SU-DHL-6 (cell line): ENCODE measurements at regions not wholly inside any gene's neighbourhood (a gene's known extent, or its start where the extent isn't known, plus 50 kb on each side); places are given as distances from the start of the nearest gene placed in this dataset.

Experiments used
- H2AFZ ChIP-seq: fragments of 200-600 bp; sonication (generic); 2 replicates; pipeline ENCODE4 v1.6.1; 2014; ENCODE audit warnings: low read depth, mild to moderate bottlenecking, moderate library complexity, mixed read lengths, antibody characterized with exemption, low read length; ENCODE audit not compliant: severe bottlenecking
- H3F3A ChIP-seq: fragments of 200-600 bp; shearing (Covaris generic); 2 replicates; pipeline ENCODE4 v1.6.0; 2016; ENCODE audit warnings: antibody characterized with exemption, mild to moderate bottlenecking; ENCODE audit not compliant: insufficient read depth
- H3K27ac ChIP-seq: fragments of 200-600 bp; sonication (generic); 2 replicates; pipeline ENCODE4 v1.5.1; 2016; ENCODE audit warnings: low read depth, mild to moderate bottlenecking, low read length, moderate library complexity, mixed read lengths
- H3K27me3 ChIP-seq: fragments of 200-600 bp; sonication (generic), shearing (Covaris generic); 2 replicates; pipeline ENCODE4 v1.6.0; 2014; ENCODE audit warnings: mild to moderate bottlenecking, low read length
- H3K36me3 ChIP-seq: fragments of 200-600 bp; sonication (generic); 2 replicates; pipeline ENCODE4 v1.6.1; 2014; ENCODE audit warnings: mild to moderate bottlenecking, low read length, mixed read lengths
- H3K4me2 ChIP-seq: fragments of 300-600, 200-600 bp; shearing (Covaris generic), sonication (generic); 2 replicates; pipeline ENCODE4 v1.6.0; 2014; ENCODE audit warnings: low read length, low read depth, mild to moderate bottlenecking; ENCODE audit not compliant: poor library complexity, severe bottlenecking
- H3K4me3 ChIP-seq: fragments of 200-600 bp; sonication (generic); 2 replicates; pipeline ENCODE4 v1.5.1; 2014; ENCODE audit warnings: antibody characterized with exemption, low read length, mild to moderate bottlenecking, mixed read lengths; ENCODE audit not compliant: insufficient read depth, poor library complexity, severe bottlenecking
- H3K79me2 ChIP-seq: fragments of 200-600 bp; sonication (generic); 2 replicates; pipeline ENCODE4 v1.6.1; 2014; ENCODE audit warnings: mild to moderate bottlenecking, low read length, moderate library complexity; ENCODE audit not compliant: insufficient read depth
- H3K9ac ChIP-seq: fragments of 200-600 bp; sonication (generic); 2 replicates; pipeline ENCODE4 v1.7.0; 2014; ENCODE audit warnings: mild to moderate bottlenecking, low read length
- H3K9me2 ChIP-seq: fragments of 200-600 bp; sonication (generic); replicated peaks from 2 replicates; pipeline ENCODE4 v1.6.1; 2014; ENCODE audit warnings: low read length; ENCODE audit not compliant: insufficient read depth
- H3K9me3 ChIP-seq: fragments of 200-600 bp; sonication (generic); 2 replicates; pipeline ENCODE4 v1.6.1; 2014; ENCODE audit warnings: low read length, mixed read lengths; ENCODE audit not compliant: insufficient read depth
- H4K20me1 ChIP-seq: fragments of 200-600 bp; sonication (generic); 2 replicates; pipeline ENCODE4 v1.6.1; 2014; ENCODE audit warnings: low read depth, mild to moderate bottlenecking, antibody characterized with exemption, low read length, moderate library complexity, mixed read lengths
- EZH2phosphoT487 ChIP-seq: fragments of 200-600 bp; sonication (generic), shearing (Covaris generic); conservative IDR thresholded peaks from 2 replicates; pipeline ENCODE4 v1.6.1; 2018; ENCODE audit warnings: mild to moderate bottlenecking, antibody characterized with exemption, low read length, moderate library complexity, mixed read lengths
- TF ChIP-seq, protein P1 (sequence below): fragments of 200-600 bp; sonication (generic); IDR thresholded peaks from one replicate; pipeline ENCODE4 v1.5.1; 2017; ENCODE audit warnings: antibody characterized with exemption, mild to moderate bottlenecking, low read length, moderate library complexity; ENCODE audit not compliant: insufficient read depth, poor library complexity, severe bottlenecking

DNA sequence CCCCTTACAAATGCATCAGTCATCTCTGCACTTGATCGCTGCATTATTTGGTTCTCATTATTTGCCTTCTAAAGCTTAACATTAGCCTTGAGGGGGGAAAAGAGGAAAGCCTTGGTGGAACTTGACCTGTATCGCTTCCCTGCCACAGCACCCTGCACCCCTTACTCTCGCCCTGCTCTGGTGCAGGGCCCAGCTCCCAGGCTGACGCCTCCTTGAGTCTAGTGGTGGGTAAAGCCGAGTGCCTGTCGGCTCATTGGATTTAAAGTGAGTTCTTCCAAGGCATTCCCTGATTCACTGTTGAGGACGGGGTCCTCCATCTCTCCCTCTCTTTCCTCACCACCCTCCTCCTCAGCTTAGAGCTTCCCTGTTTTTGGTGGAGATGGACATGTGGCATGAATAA is 145.0 kb upstream of the GYPC start:
- Histone ChIP-seq H3F3A (no peaks in the 10 kb centered on the region), H3K9me3 (no peaks in the 10 kb centered on the region), H3K27me3 (no peaks in the 10 kb centered on the region), H3K27ac (no peak overlapping the region), H3K9ac (no peak overlapping the region), H4K20me1 (no peaks in the 10 kb centered on the region), H3K4me2 (no peak overlapping the region), H3K4me3 (no peak overlapping the region), H3K79me2 (no peaks in the 10 kb centered on the region), H2AFZ (no peak overlapping the region), H3K9me2 (no peaks in the 10 kb centered on the region), H3K36me3 (no peaks in the 10 kb centered on the region)
- TF ChIP-seq EZH2phosphoT487 = no peak
- TF ChIP-seq, protein P1, sequence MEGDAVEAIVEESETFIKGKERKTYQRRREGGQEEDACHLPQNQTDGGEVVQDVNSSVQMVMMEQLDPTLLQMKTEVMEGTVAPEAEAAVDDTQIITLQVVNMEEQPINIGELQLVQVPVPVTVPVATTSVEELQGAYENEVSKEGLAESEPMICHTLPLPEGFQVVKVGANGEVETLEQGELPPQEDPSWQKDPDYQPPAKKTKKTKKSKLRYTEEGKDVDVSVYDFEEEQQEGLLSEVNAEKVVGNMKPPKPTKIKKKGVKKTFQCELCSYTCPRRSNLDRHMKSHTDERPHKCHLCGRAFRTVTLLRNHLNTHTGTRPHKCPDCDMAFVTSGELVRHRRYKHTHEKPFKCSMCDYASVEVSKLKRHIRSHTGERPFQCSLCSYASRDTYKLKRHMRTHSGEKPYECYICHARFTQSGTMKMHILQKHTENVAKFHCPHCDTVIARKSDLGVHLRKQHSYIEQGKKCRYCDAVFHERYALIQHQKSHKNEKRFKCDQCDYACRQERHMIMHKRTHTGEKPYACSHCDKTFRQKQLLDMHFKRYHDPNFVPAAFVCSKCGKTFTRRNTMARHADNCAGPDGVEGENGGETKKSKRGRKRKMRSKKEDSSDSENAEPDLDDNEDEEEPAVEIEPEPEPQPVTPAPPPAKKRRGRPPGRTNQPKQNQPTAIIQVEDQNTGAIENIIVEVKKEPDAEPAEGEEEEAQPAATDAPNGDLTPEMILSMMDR = no peak

DNA sequence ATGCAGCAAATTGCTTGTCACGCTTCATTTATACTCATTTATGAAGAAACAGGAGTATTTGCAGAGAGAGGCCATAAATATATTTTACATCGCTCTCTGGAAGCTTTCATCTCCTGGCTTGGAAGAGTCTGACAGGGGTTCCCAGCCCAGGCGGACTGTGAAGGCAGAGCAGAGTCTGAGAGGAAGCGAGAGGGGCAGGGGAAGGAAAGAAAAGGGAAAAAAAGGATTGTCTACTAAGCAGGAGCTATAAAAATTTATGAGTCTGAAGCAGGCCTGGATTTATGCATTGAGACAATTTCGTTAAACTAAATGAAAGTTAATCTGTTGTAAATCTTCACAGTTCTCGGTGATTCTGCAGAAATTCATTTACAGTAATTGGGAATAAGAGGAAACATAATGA is 143.9 kb upstream of the GYPC start:
- H3K36me3 ChIP-seq = no peaks in the 10 kb centered on the region
- no peak overlapping the region for H3K27ac ChIP-seq
- H3K9me2 ChIP-seq = no peaks in the 10 kb centered on the region
- H3K9me3 ChIP-seq = no peaks in the 10 kb centered on the region
- H3F3A ChIP-seq = no peaks in the 10 kb centered on the region
- no peak overlapping the region for H3K9ac ChIP-seq
- no peak overlapping the region for H2AFZ ChIP-seq
- no peak overlapping the region for H3K4me2 ChIP-seq
- TF ChIP-seq, protein P1 = no peak
- no peak for TF ChIP-seq EZH2phosphoT487
- no peaks in the 10 kb centered on the region for H3K27me3 ChIP-seq
- no peaks in the 10 kb centered on the region for H3K79me2 ChIP-seq
- H4K20me1 ChIP-seq = no peaks in the 10 kb centered on the region
- no peak overlapping the region for H3K4me3 ChIP-seq

DNA sequence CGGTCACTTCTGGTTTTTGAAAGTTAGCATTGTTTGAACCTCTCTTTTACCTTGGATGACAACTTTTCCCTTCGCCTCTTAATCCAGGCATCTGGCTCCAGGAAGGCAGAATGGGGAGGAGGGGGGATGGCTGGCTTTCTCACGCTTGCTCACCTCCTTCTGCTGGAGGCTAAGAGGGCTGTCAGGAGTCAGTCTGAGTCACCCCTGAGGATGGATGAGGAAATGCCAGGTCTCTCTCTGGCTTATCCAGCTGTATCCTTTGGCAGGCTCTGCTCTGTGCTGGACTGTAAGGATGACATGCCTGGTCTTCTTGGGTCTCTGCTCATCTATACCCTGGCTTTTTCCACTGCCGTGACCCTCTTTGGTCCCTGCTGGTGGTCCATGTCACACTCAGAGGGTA is 142.9 kb upstream of the GYPC start:
- Histone ChIP-seq H3K9me2 (no peaks in the 10 kb centered on the region), H3K9ac (no peak overlapping the region), H3K4me2 (no peak overlapping the region), H4K20me1 (no peaks in the 10 kb centered on the region), H3K9me3 (no peaks in the 10 kb centered on the region), H3K27me3 (no peaks in the 10 kb centered on the region), H2AFZ (no peak overlapping the region), H3F3A (no peaks in the 10 kb centered on the region), H3K36me3 (no peaks in the 10 kb centered on the region), H3K4me3 (no peak overlapping the region), H3K27ac (no peak overlapping the region), H3K79me2 (no peaks in the 10 kb centered on the region)
- TF ChIP-seq, protein P1 = no peak
- TF ChIP-seq EZH2phosphoT487 = no peak

GRCh38 chr2:126515471-126515870 is 140.5 kb upstream of the GYPC start:
- no peaks in the 10 kb centered on the region for H3K9me3 ChIP-seq
- H3K4me3 ChIP-seq = no peak overlapping the region

More at GRCh38 chr2:126515471-126515870, 140.5 kb upstream of the GYPC start:
- Histone ChIP-seq H3K4me2 (no peak overlapping the region), H3K79me2 (no peaks in the 10 kb centered on the region), H3K9ac (no peak overlapping the region), H3F3A (no peaks in the 10 kb centered on the region), H3K9me2 (no peaks in the 10 kb centered on the region), H3K27me3 (no peaks in the 10 kb centered on the region), H3K27ac (no peak overlapping the region), H4K20me1 (no peaks in the 10 kb centered on the region), H3K36me3 (no peaks in the 10 kb centered on the region), H2AFZ (no peak overlapping the region)
- no peak for TF ChIP-seq EZH2phosphoT487
- TF ChIP-seq, protein P1 = no peak
